Uterus (tissue), 2 donors: ENCODE measurements at regions not wholly inside any gene's neighbourhood (a gene's known extent, or its start where the extent isn't known, plus 50 kb on each side); places are given as distances from the start of the nearest gene placed in this dataset.

Experiments used
- CTCF ChIP-seq, 4 experiments: fragments of 200-600 bp in 2 of 4; fragments of 450-650 bp in 2 of 4; sonication (generic) in 2 of 4; IDR thresholded peaks; one replicate each; pipeline ENCODE4 v1.5.1; 2016 to 2019; ENCODE audit warnings: antibody characterized with exemption in 4 of 4, mild to moderate bottlenecking in 2 of 4, moderate library complexity in 1 of 4
- POLR2A ChIP-seq, 2 donors: fragments of 450-650 bp; IDR thresholded peaks; one replicate each; pipeline ENCODE4 v1.6.1; 2016; ENCODE audit warnings: antibody characterized with exemption in 2 of 2, mild to moderate bottlenecking in 1 of 2, moderate library complexity in 1 of 2

- TF ChIP-seq CTCF (IDR thresholded peaks at IDR 0.05) = no peak
- TF ChIP-seq POLR2A (IDR thresholded peaks at IDR 0.05) = no peak
These were observed 114.3 kb upstream of the GRIK3 start for GRCh38 chr1:37148663-37149062.
